ENCODE measurements at regions not wholly inside any gene's neighbourhood (a gene's known extent, or its start where the extent isn't known, plus 50 kb on each side); places are given as distances from the start of the nearest gene placed in this dataset.

DNA sequence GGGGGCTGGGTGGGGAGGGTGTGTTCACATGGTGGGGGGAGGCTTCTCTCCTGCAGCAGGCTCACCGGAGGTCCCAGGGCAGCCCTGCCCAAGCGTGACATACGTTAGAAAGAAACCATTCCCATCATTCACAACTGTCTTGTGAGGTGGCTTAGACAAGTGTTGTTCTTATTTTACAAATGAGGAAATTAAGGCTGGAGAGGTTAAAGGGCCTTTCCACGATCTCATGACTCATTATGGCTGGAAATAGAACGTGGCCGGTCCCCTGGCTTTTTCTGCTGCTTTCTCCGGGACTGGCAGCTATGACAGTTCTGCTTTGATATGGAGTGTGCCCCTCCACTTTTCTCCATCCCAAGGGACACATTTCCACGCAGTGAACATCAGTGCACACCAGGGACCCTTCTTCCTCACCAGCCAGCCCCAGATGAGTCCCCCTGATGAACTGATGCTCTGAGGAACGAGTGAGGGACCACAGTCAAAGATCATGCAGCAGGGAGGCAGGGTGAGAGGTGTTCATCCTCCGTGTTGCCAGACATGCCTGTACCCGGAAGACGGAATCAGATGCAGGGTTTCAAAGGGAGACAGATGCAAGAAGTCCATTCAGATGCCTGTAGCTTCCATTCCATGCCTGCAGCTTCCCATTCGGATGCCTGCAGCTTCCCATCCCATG lies 64.0 kb upstream of the ACSL1 start:
- no peak overlapping the region for H3K4me3 ChIP-seq (ENCODE audit: low read depth, low read length)
- TF ChIP-seq, protein P1, sequence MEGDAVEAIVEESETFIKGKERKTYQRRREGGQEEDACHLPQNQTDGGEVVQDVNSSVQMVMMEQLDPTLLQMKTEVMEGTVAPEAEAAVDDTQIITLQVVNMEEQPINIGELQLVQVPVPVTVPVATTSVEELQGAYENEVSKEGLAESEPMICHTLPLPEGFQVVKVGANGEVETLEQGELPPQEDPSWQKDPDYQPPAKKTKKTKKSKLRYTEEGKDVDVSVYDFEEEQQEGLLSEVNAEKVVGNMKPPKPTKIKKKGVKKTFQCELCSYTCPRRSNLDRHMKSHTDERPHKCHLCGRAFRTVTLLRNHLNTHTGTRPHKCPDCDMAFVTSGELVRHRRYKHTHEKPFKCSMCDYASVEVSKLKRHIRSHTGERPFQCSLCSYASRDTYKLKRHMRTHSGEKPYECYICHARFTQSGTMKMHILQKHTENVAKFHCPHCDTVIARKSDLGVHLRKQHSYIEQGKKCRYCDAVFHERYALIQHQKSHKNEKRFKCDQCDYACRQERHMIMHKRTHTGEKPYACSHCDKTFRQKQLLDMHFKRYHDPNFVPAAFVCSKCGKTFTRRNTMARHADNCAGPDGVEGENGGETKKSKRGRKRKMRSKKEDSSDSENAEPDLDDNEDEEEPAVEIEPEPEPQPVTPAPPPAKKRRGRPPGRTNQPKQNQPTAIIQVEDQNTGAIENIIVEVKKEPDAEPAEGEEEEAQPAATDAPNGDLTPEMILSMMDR (conservative IDR thresholded peaks at IDR 0.05; ENCODE audit: low read depth, low read length) = no peak
- DNase-seq (ENCODE audit: low read depth) = no peak

DNA sequence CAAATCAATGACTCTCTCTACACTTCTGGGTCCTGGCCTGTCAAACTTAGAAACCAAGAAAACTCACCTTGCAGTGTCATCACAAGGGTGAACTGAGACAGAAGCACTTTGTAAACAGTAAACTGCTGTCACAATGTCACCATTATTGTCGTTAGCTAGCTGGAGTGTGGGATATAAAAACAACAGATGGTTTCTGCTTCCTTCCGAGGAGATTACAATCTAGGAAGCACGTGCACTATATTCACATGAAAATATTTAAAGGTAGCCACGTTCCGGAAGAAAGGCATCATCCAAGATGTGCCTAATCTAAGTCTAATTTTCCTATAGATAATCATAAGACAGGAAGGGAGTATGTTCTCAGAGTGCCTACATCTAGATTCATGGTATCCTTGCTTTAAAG lies 64.7 kb upstream of the ACSL1 start:
- TF ChIP-seq, protein P1 (conservative IDR thresholded peaks at IDR 0.05; ENCODE audit: low read depth, low read length) = no peak
- no peak overlapping the region for H3K4me3 ChIP-seq (ENCODE audit: low read depth, low read length)
- no peak for DNase-seq (ENCODE audit: low read depth)

DNA sequence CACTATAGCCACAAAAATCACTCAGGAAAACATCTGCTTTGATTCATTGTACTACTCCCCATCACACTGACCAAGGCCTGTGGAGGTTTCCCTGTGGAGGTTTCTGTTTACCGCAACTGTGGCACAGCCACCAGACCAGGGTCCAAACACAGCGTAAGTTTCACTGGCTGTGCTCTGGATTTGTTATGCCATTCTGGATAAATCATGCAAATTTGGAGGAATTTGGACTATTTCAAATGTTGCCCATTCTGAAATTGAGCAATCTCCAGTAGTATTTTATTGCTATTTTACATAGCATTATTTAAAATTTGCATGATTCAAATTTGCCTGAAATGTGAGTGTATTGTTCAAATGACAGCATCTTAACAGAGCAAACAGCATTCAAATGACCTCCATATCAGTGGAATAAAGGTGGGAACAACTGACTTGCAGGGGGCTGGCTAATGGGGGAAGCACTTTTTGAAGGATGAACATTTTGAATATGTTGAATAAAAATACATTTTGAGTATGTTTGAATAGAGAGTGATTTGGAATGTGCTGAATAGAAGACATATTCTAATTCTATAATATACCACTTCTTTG lies 66.1 kb upstream of the ACSL1 start:
- H3K4me3 ChIP-seq (ENCODE audit: low read depth, low read length) = no peak overlapping the region
- TF ChIP-seq, protein P1 (conservative IDR thresholded peaks at IDR 0.05; ENCODE audit: low read depth, low read length) = no peak
- no peak for DNase-seq (ENCODE audit: low read depth)

DNA sequence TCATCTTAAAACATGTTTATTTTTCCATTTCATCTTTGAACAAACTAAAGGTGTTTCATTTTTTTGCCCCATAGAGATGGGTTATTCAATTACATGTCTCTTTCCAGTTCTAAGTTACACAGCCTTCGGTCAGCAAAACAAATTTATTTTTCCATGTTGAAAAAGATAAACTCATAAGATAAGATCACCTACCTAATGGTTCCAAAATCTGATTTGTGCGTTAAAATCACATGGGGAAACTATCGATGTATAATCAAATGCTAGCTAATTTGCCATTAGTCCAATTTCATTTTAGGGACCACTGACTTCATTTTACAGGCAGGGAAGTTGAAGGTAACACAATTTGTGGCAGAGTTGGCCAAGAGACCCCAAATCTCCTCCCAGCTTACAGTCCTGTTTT lies 67.2 kb upstream of the ACSL1 start:
- TF ChIP-seq, protein P1 (conservative IDR thresholded peaks at IDR 0.05; ENCODE audit: low read depth, low read length) = no peak
- no peak overlapping the region for H3K4me3 ChIP-seq (ENCODE audit: low read depth, low read length)
- no peak for DNase-seq (ENCODE audit: low read depth)

DNA sequence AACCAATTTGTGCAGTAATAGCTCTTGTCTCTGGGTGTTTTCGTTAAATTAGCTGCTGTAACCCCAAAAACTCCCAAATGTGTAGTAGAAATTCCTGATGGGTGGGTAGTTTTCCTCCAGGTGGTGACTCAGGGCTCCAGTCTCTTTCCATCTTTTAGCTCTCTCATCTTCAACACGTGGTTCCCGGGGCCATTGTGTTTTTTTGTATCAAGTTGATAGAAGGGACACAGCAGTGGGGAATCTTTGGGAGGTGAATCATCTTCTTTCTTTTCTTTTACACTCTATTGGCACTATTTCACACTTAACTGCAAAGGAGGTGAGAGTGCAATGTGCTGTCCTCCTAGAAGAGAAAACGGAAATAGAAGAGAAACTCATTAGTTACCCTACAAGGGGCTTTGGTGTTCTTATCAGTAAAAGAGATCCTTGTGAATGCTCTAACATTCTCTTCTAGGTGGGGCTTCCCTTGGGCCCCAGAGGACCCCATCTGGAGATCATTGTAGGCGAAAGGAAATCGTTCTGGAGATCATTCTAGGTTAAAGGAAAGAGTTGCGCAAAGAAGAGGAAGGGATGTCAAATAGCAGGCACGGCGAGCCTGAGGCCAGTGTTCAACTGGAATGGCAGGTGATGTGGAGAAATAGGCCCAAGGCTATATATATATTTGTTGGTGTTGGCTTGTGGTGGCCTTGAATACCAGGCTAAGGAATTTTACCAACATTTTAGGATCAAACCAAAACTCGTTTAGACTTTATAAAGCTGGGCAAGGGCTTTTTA lies 68.2 kb upstream of the ACSL1 start:
- no peak for DNase-seq (ENCODE audit: low read depth)
- H3K4me3 ChIP-seq (ENCODE audit: low read depth, low read length) = no peak overlapping the region
- TF ChIP-seq, protein P1 (conservative IDR thresholded peaks at IDR 0.05; ENCODE audit: low read depth, low read length) = no peak

DNA sequence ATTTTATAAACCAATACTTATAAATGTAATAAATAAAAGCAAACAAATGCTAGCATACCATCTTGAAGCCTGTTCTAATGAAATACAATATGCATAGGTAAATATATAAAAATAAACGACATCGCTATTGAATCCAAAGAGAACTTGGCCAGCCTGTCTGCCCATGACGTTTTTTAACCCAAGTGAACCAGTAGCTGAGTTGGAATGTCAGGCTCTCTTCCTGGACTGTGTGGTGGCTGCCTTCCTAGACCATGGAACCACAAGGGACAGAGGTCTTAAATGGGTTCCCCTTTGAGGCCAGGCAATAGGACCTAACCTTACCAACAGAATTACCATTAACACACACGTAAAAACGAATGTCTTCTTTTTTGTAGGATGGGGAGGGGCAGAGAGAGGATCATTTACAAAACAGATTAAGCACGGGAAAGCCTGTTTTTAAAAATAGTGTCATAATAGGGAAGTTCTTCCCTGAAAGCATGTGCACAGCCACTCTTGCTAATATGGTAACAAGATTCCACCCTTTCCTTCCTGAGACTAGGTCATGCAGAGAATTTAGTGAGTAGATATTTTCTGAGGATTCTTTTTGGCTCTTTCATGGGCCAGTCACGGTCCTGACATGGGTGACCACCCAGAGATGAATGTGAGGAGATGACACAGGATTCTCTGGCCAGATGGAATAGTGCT lies 69.4 kb upstream of the ACSL1 start:
- no peak overlapping the region for H3K4me3 ChIP-seq (ENCODE audit: low read depth, low read length)
- TF ChIP-seq, protein P1 (conservative IDR thresholded peaks at IDR 0.05; ENCODE audit: low read depth, low read length) = no peak
- DNase-seq (ENCODE audit: low read depth) = no peak

Data from epithelial cell of proximal tubule (primary cell).